Neuron (in vitro differentiated cells): ENCODE measurements at regions not wholly inside any gene's neighbourhood (a gene's known extent, or its start where the extent isn't known, plus 50 kb on each side); places are given as distances from the start of the nearest gene placed in this dataset.

Experiments
- H2AFZ ChIP-seq: one replicate; pipeline ENCODE4 v1.6.1; 2013; ENCODE audit warnings: low read depth, mild to moderate bottlenecking, inconsistent platforms, low read length, moderate library complexity
- H3K27me3 ChIP-seq: one replicate; pipeline ENCODE4 v1.6.1; 2013; ENCODE audit warnings: low read length; ENCODE audit not compliant: insufficient read depth
- H3K36me3 ChIP-seq: one replicate; pipeline ENCODE4 v1.6.1; 2013; ENCODE audit warnings: low read length; ENCODE audit not compliant: insufficient read depth
- H3K4me1 ChIP-seq: one replicate; pipeline ENCODE4 v1.6.1; 2013; ENCODE audit warnings: low read length; ENCODE audit not compliant: insufficient read depth
- H3K4me3 ChIP-seq: 2 replicates; pipeline ENCODE4 v1.5.1; 2013; ENCODE audit warnings: mild to moderate bottlenecking, low read length, moderate library complexity
- H3K9me3 ChIP-seq: one replicate; pipeline ENCODE4 v1.6.1; 2013; ENCODE audit warnings: low read length

- Histone ChIP-seq H3K36me3 (no peaks in the 10 kb centered on the region), H3K27me3 (no peaks in the 10 kb centered on the region), H3K4me3 (no peak overlapping the region), H2AFZ (no peak overlapping the region), H3K4me1 (no peaks in the 10 kb centered on the region), H3K9me3 (no peaks in the 10 kb centered on the region)
Observed at GRCh38 chr2:39504790-39505335, 67.8 kb upstream of the MAP4K3 start.

GRCh38 chr2:39506215-39506614 lies 69.1 kb upstream of the MAP4K3 start:
- H3K36me3 ChIP-seq: no peaks in the 10 kb centered on the region
- no peaks in the 10 kb centered on the region for H3K9me3 ChIP-seq
- H3K27me3 ChIP-seq: no peaks in the 10 kb centered on the region
- no peak overlapping the region for H3K4me3 ChIP-seq
- H2AFZ ChIP-seq: no peak overlapping the region
- H3K4me1 ChIP-seq: peaks cover 1% of the 10 kb centered on the region

- Histone ChIP-seq H3K4me3 (no peak overlapping the region), H3K4me1 (peaks cover 21% of the 10 kb centered on the region), H2AFZ (no peak overlapping the region), H3K9me3 (no peaks in the 10 kb centered on the region), H3K27me3 (no peaks in the 10 kb centered on the region), H3K36me3 (no peaks in the 10 kb centered on the region)
Observed at GRCh38 chr2:39508198-39508597, 71.1 kb upstream of the MAP4K3 start.

GRCh38 chr2:39510140-39510539 lies 73.1 kb upstream of the MAP4K3 start:
- no peak overlapping the region for H3K4me3 ChIP-seq
- no peaks in the 10 kb centered on the region for H3K27me3 ChIP-seq
- H3K4me1 ChIP-seq: peaks cover 31% of the 10 kb centered on the region
- H2AFZ ChIP-seq: no peak overlapping the region
- no peaks in the 10 kb centered on the region for H3K9me3 ChIP-seq
- no peaks in the 10 kb centered on the region for H3K36me3 ChIP-seq

GRCh38 chr2:39511219-39511604 lies 74.1 kb upstream of the MAP4K3 start:
- Histone ChIP-seq H3K4me3 (no peak overlapping the region), H3K9me3 (no peaks in the 10 kb centered on the region), H3K36me3 (no peaks in the 10 kb centered on the region), H3K27me3 (no peaks in the 10 kb centered on the region), H2AFZ (no peak overlapping the region), H3K4me1 (peaks cover 42% of the 10 kb centered on the region)

- Histone ChIP-seq H3K4me3 (no peak overlapping the region), H3K27me3 (no peaks in the 10 kb centered on the region), H3K36me3 (no peaks in the 10 kb centered on the region), H3K4me1 (peaks cover 48% of the 10 kb centered on the region), H3K9me3 (no peaks in the 10 kb centered on the region), H2AFZ (no peak overlapping the region)
Observed at GRCh38 chr2:39511605-39512433, 74.7 kb upstream of the MAP4K3 start.

- Histone ChIP-seq H3K4me3 (no peak overlapping the region), H2AFZ (no peak overlapping the region), H3K36me3 (no peaks in the 10 kb centered on the region), H3K9me3 (no peaks in the 10 kb centered on the region), H3K27me3 (no peaks in the 10 kb centered on the region), H3K4me1 (peaks cover 51% of the 10 kb centered on the region)
Observed at GRCh38 chr2:39512434-39512935, 75.4 kb upstream of the MAP4K3 start.

- Histone ChIP-seq H3K4me1 (peaks cover 51% of the 10 kb centered on the region), H3K9me3 (no peaks in the 10 kb centered on the region), H2AFZ (no peak overlapping the region), H3K27me3 (no peaks in the 10 kb centered on the region), H3K36me3 (no peaks in the 10 kb centered on the region), H3K4me3 (no peak overlapping the region)
Observed at GRCh38 chr2:39512941-39513340, 75.9 kb upstream of the MAP4K3 start.

- no peaks in the 10 kb centered on the region for H3K9me3 ChIP-seq
- H3K4me3 ChIP-seq: no peak overlapping the region
- no peak overlapping the region for H2AFZ ChIP-seq
- no peaks in the 10 kb centered on the region for H3K27me3 ChIP-seq
- no peaks in the 10 kb centered on the region for H3K36me3 ChIP-seq
- peaks cover 51% of the 10 kb centered on the region for H3K4me1 ChIP-seq
Observed at GRCh38 chr2:39513641-39514094, 76.6 kb upstream of the MAP4K3 start.

- Histone ChIP-seq H2AFZ (no peak overlapping the region), H3K36me3 (no peaks in the 10 kb centered on the region), H3K4me3 (no peak overlapping the region), H3K4me1 (peaks cover 51% of the 10 kb centered on the region), H3K9me3 (no peaks in the 10 kb centered on the region), H3K27me3 (no peaks in the 10 kb centered on the region)
Observed at GRCh38 chr2:39514825-39515224, 77.7 kb upstream of the MAP4K3 start.

GRCh38 chr2:39515273-39515896 lies 78.3 kb upstream of the MAP4K3 start:
- Histone ChIP-seq H3K27me3 (no peaks in the 10 kb centered on the region), H3K4me3 (no peak overlapping the region), H3K9me3 (no peaks in the 10 kb centered on the region), H2AFZ (no peak overlapping the region), H3K4me1 (peaks cover 51% of the 10 kb centered on the region), H3K36me3 (no peaks in the 10 kb centered on the region)

- Histone ChIP-seq H3K27me3 (no peaks in the 10 kb centered on the region), H3K9me3 (peaks cover 2% of the 10 kb centered on the region), H2AFZ (peak overlapping the region; percentile 49), H3K36me3 (no peaks in the 10 kb centered on the region), H3K4me3 (peak overlapping the region; percentile 7), H3K4me1 (peaks cover 51% of the 10 kb centered on the region)
Observed at GRCh38 chr2:39515897-39516346, 78.8 kb upstream of the MAP4K3 start.
